ENCODE measurements at regions not wholly inside any gene's neighbourhood (a gene's known extent, or its start where the extent isn't known, plus 50 kb on each side); places are given as distances from the start of the nearest gene placed in this dataset.

- H3K27me3 ChIP-seq (ENCODE audit: insufficient read depth, low read depth, low read length) = no peaks in the 10 kb centered on the region
Observed at GRCh38 chrX:39156051-39156450, 354.8 kb downstream of the MID1IP1 start.

DNA sequence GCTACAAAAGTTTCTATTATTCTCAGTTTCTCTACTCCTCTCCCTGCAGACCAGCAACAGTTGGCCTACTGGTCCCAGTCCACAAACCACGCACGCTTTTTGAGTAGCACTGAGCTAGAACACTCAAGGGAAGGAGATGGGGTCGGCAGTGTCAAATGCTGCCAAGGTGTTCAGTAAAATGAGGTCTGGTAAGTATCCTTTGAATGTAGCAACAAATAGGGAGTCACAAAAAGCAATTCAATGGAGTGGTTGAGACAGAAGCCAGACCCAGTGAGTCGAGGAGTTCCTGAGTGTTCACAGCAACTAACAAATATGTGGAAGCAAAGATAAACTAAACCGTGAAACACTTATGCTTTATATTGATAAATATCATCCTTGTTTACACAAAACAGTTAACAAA is 355.7 kb downstream of the MID1IP1 start:
- H4K20me1 ChIP-seq (ENCODE audit: insufficient read depth) = no peaks in the 10 kb centered on the region
- H3K36me3 ChIP-seq (ENCODE audit: insufficient read depth, low read length) = no peaks in the 10 kb centered on the region
- no peak overlapping the region for H3K27ac ChIP-seq (ENCODE audit: low read length)
- H3F3A ChIP-seq (ENCODE audit: insufficient read depth, low read length, poor library complexity, severe bottlenecking) = no peaks in the 10 kb centered on the region
- no peak overlapping the region for H3K4me3 ChIP-seq (ENCODE audit: low read length)
- peaks cover 5% of the 10 kb centered on the region for H3K27me3 ChIP-seq (ENCODE audit: insufficient read depth, low read depth, low read length)
- TF ChIP-seq, protein P1, sequence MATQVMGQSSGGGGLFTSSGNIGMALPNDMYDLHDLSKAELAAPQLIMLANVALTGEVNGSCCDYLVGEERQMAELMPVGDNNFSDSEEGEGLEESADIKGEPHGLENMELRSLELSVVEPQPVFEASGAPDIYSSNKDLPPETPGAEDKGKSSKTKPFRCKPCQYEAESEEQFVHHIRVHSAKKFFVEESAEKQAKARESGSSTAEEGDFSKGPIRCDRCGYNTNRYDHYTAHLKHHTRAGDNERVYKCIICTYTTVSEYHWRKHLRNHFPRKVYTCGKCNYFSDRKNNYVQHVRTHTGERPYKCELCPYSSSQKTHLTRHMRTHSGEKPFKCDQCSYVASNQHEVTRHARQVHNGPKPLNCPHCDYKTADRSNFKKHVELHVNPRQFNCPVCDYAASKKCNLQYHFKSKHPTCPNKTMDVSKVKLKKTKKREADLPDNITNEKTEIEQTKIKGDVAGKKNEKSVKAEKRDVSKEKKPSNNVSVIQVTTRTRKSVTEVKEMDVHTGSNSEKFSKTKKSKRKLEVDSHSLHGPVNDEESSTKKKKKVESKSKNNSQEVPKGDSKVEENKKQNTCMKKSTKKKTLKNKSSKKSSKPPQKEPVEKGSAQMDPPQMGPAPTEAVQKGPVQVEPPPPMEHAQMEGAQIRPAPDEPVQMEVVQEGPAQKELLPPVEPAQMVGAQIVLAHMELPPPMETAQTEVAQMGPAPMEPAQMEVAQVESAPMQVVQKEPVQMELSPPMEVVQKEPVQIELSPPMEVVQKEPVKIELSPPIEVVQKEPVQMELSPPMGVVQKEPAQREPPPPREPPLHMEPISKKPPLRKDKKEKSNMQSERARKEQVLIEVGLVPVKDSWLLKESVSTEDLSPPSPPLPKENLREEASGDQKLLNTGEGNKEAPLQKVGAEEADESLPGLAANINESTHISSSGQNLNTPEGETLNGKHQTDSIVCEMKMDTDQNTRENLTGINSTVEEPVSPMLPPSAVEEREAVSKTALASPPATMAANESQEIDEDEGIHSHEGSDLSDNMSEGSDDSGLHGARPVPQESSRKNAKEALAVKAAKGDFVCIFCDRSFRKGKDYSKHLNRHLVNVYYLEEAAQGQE (IDR thresholded peaks at IDR 0.05; ENCODE audit: borderline replicate concordance) = no peak
- TF ChIP-seq TAF1 (IDR thresholded peaks at IDR 0.05; ENCODE audit: low read depth) (no peak), SMC3 (conservative IDR thresholded peaks at IDR 0.05; ENCODE audit: poor library complexity) (no peak), EZH2 (IDR thresholded peaks at IDR 0.05; ENCODE audit: borderline replicate concordance, insufficient read depth, low read length, poor library complexity, severe bottlenecking) (no peak), RAD21 (conservative IDR thresholded peaks at IDR 0.05) (no peak), EP300 (conservative IDR thresholded peaks at IDR 0.05; ENCODE audit: poor library complexity, severe bottlenecking) (no peak), POLR2AphosphoS5 (IDR thresholded peaks at IDR 0.05) (no peak), MXI1 (conservative IDR thresholded peaks at IDR 0.05; ENCODE audit: poor library complexity, severe bottlenecking) (no peak)
- TF ChIP-seq, protein P2, sequence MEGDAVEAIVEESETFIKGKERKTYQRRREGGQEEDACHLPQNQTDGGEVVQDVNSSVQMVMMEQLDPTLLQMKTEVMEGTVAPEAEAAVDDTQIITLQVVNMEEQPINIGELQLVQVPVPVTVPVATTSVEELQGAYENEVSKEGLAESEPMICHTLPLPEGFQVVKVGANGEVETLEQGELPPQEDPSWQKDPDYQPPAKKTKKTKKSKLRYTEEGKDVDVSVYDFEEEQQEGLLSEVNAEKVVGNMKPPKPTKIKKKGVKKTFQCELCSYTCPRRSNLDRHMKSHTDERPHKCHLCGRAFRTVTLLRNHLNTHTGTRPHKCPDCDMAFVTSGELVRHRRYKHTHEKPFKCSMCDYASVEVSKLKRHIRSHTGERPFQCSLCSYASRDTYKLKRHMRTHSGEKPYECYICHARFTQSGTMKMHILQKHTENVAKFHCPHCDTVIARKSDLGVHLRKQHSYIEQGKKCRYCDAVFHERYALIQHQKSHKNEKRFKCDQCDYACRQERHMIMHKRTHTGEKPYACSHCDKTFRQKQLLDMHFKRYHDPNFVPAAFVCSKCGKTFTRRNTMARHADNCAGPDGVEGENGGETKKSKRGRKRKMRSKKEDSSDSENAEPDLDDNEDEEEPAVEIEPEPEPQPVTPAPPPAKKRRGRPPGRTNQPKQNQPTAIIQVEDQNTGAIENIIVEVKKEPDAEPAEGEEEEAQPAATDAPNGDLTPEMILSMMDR (IDR thresholded peaks at IDR 0.05; ENCODE audit: poor library complexity, severe bottlenecking) = no peak
- H3K9ac ChIP-seq (ENCODE audit: low read length) = no peak overlapping the region
- no peaks in the 10 kb centered on the region for H3K79me2 ChIP-seq (replicated peaks; ENCODE audit: insufficient read depth, low read length)
- no peak overlapping the region for H3K4me2 ChIP-seq (ENCODE audit: low read length)
- no peaks in the 10 kb centered on the region for H3K9me2 ChIP-seq (ENCODE audit: insufficient read depth, low read length)
- no peaks in the 10 kb centered on the region for H3K9me3 ChIP-seq (ENCODE audit: low read length)
- no peak overlapping the region for H2AFZ ChIP-seq (ENCODE audit: low read depth, low read length)

More at GRCh38 chrX:39156051-39156450, 354.8 kb downstream of the MID1IP1 start:
- Histone ChIP-seq H3K36me3 (ENCODE audit: insufficient read depth, low read length) (no peaks in the 10 kb centered on the region), H3K79me2 (replicated peaks; ENCODE audit: insufficient read depth, low read length) (no peaks in the 10 kb centered on the region), H4K20me1 (ENCODE audit: insufficient read depth) (no peaks in the 10 kb centered on the region), H3K4me3 (ENCODE audit: low read length) (no peak overlapping the region), H2AFZ (ENCODE audit: low read depth, low read length) (no peak overlapping the region), H3K9ac (ENCODE audit: low read length) (no peak overlapping the region), H3K9me2 (ENCODE audit: insufficient read depth, low read length) (no peaks in the 10 kb centered on the region), H3K27ac (ENCODE audit: low read length) (no peak overlapping the region), H3F3A (ENCODE audit: insufficient read depth, low read length, poor library complexity, severe bottlenecking) (no peaks in the 10 kb centered on the region), H3K4me2 (ENCODE audit: low read length) (no peak overlapping the region), H3K9me3 (ENCODE audit: low read length) (no peaks in the 10 kb centered on the region)
- TF ChIP-seq EP300 (conservative IDR thresholded peaks at IDR 0.05; ENCODE audit: poor library complexity, severe bottlenecking) = no peak
- no peak for TF ChIP-seq SMC3 (conservative IDR thresholded peaks at IDR 0.05; ENCODE audit: poor library complexity)
- TF ChIP-seq EZH2 (IDR thresholded peaks at IDR 0.05; ENCODE audit: borderline replicate concordance, insufficient read depth, low read length, poor library complexity, severe bottlenecking) = no peak
- TF ChIP-seq, protein P1 (IDR thresholded peaks at IDR 0.05; ENCODE audit: borderline replicate concordance) = no peak
- no peak for TF ChIP-seq TAF1 (IDR thresholded peaks at IDR 0.05; ENCODE audit: low read depth)
- TF ChIP-seq RAD21 (conservative IDR thresholded peaks at IDR 0.05) = no peak
